Activated CD8-positive, alpha-beta T cell treated with anti-CD3 and anti-CD28 coated beads, Interleukin-2, amount 10 ng/mL, durations not matched to agents 7 days and 5 days (primary cell): ENCODE measurements at regions not wholly inside any gene's neighbourhood (a gene's known extent, or its start where the extent isn't known, plus 50 kb on each side); places are given as distances from the start of the nearest gene placed in this dataset.
"Not testable (repeated sequence)": the region's sequence is repeated elsewhere in the genome, so short reads cannot be mapped to it uniquely, and the experiment has no call there.

Experiments used
- ATAC-seq: fragments of 150-1000 bp; cut with Tn5 transposase; one replicate; pipeline ENCODE4 v1.10.0; 2021; ENCODE audit warnings: moderate library complexity
- CTCF ChIA-PET: fragments of 350-600 bp; sonication (Branson Sonifier 250); formaldehyde crosslinking; loops from one replicate; lab custom pipeline; 2021; ENCODE audit warnings: antibody characterized with exemption; lab: Charles Lee
- POLR2A ChIA-PET: fragments of 350-600 bp; sonication (Branson Sonifier 250); formaldehyde crosslinking; loops from one replicate; lab custom pipeline; 2021; ENCODE audit warnings: antibody characterized with exemption; lab: Charles Lee
- DNase-seq: peaks from one replicate; pipeline ENCODE4 v3.0.0-alpha.2; 2020
- H3K27ac Mint-ChIP-seq: one replicate; pipeline ENCODE4 v1.8.0; 2021; ENCODE audit warnings: mild to moderate bottlenecking, mixed read lengths
- H3K27me3 Mint-ChIP-seq: one replicate; pipeline ENCODE4 v1.8.0; 2021; ENCODE audit warnings: low read depth, mixed read lengths
- H3K36me3 Mint-ChIP-seq: one replicate; pipeline ENCODE4 v1.8.0; 2021; ENCODE audit warnings: low read depth, mixed read lengths
- H3K4me1 Mint-ChIP-seq: one replicate; pipeline ENCODE4 v1.8.0; 2021; ENCODE audit warnings: low read depth, mixed read lengths
- H3K4me3 Mint-ChIP-seq: one replicate; pipeline ENCODE4 v1.8.0; 2021; ENCODE audit warnings: mild to moderate bottlenecking, mixed read lengths
- H3K9me3 Mint-ChIP-seq: one replicate; pipeline ENCODE4 v1.8.0; 2022; ENCODE audit warnings: mixed read lengths; ENCODE audit not compliant: insufficient read depth

DNA sequence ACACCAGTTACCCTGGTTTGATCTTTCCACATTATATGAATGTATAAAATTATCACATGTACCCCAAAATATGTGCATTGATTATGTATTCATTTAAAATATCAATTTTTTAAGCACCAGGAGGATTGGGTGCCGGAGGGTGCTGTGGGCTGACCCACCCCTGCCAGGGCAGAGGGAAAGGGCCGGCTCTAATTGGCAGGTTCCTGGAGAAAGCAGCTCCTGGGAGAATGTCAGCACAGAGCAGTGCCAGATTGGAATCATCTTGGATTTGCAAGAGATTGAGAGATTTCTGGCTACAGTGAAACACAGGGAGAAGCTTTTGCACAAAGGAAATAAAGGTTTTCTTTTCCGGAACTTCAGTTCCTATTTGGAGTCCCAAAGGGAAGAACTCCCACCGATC is 264.4 kb upstream of the TCERG1L start:
- no peaks in the 10 kb centered on the region for H3K4me1 Mint-ChIP-seq
- CTCF ChIA-PET = no interaction called here
- no peak for DNase-seq
- no peak for ATAC-seq
- H3K4me3 Mint-ChIP-seq = no peak overlapping the region
- H3K36me3 Mint-ChIP-seq = no peaks in the 10 kb centered on the region
- no peaks in the 10 kb centered on the region for H3K9me3 Mint-ChIP-seq
- no peak overlapping the region for H3K27ac Mint-ChIP-seq
- POLR2A ChIA-PET = no interaction called here
- no peaks in the 10 kb centered on the region for H3K27me3 Mint-ChIP-seq

DNA sequence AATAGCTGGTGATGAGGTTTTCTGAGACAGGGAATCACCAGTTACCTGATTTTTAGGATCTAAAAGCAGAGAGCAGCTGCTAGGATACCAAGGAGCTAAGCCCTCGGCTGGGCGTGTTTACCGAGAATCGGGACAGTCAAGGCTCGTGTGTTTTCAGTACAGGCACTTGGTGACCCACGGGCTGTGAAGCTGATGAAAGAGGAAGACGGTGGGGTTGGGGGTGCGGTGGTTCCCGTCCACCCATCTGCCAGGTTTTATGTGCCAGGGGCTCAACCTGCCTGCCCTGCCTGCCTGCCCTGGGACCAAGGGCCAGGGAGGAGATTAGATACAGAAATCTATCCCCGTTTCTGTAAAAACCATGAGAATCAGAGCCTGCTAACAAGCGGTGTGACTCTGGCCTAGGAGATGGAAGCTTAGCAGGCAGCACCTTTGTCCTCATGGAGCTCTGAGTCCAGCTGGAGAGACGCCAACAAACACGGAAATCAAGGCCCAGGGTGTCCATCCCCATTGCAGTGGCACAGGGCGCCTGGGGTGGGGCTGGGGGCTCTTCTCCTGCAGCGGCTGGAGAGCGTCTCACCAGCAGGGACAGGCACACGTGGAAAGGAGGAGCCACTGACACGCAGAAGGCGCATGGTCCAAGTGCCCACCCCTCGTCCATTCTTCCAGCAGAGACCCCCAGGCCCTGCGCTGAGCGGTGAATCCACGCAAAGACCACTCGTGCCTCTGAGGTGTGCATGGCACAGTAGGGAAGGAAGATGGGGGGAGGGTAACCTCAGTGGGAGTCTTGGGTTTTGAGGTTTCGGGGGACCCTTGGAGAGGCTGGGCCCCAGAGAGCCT is 265.0 kb upstream of the TCERG1L start:
- CTCF ChIA-PET = no interaction called here
- no peaks in the 10 kb centered on the region for H3K27me3 Mint-ChIP-seq
- DNase-seq (no peak), ATAC-seq (no peak)
- H3K4me3 Mint-ChIP-seq = no peak overlapping the region
- no peaks in the 10 kb centered on the region for H3K4me1 Mint-ChIP-seq
- H3K36me3 Mint-ChIP-seq = no peaks in the 10 kb centered on the region
- H3K27ac Mint-ChIP-seq = no peak overlapping the region
- no peaks in the 10 kb centered on the region for H3K9me3 Mint-ChIP-seq
- POLR2A ChIA-PET = no interaction called here

DNA sequence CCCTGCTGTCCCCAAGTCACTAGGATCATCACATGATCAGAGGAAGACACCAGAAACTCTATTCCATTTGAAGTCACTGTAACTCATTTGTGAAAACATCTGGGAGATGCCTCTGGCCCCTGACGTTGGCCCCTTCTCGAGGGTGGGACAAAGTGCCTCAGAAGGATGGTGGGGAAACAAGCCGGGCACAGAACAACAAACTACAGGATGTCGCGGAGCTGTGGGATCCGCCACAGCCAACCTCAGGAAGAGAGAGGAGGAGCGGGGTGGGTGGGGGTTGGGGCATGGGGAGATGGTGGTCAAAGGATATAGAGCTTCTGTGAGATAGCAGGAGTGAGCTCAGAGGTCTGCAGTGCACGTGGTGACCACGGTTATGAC is 265.6 kb upstream of the TCERG1L start:
- POLR2A ChIA-PET = no interaction called here
- no peak for ATAC-seq
- Mint-ChIP-seq H3K27ac (no peak overlapping the region), H3K27me3 (no peaks in the 10 kb centered on the region), H3K36me3 (no peaks in the 10 kb centered on the region), H3K4me1 (no peaks in the 10 kb centered on the region), H3K4me3 (no peak overlapping the region), H3K9me3 (no peaks in the 10 kb centered on the region)
- CTCF ChIA-PET = no interaction called here
- peak; percentile 1 for DNase-seq

DNA sequence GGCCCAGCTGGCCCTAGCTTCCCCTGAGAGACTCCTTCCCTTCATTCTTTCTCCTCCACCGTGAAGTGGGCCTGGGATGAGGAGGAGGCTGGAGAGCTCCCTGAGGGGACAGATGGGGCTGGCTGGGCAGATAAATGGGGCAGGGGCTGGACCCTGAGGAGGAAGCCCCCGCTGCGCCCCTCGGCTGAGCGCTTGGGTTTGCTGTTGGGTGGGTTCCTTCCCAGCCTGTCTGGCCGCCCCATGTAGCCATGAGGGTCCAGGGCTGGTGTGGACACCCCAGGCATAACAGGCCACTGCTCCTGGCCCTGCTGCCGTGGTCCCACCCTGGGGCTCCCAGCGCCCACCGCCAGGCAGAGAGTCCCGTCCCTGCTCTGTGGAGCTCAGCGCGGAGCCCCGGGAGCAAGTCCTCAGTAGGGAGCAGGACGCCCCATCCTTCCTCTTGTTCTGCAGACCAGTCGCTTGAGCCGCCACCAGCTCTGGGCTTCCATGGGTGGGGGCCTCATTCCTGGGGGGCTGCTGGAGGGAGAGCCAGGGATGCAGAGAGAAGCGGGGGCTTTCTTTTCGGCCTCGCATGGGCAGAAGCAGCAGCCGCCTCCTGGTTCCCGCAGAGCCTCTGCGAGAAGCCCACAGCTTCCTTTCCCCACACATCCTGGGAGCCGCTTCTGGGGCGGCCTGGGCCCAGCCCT is 266.4 kb upstream of the TCERG1L start:
- no peak overlapping the region for H3K27ac Mint-ChIP-seq
- H3K4me1 Mint-ChIP-seq = no peaks in the 10 kb centered on the region
- CTCF ChIA-PET = no interaction called here
- H3K36me3 Mint-ChIP-seq = no peaks in the 10 kb centered on the region
- no peaks in the 10 kb centered on the region for H3K27me3 Mint-ChIP-seq
- no peak overlapping the region for H3K4me3 Mint-ChIP-seq
- H3K9me3 Mint-ChIP-seq = no peaks in the 10 kb centered on the region
- POLR2A ChIA-PET = no interaction called here
- ATAC-seq = no peak
- DNase-seq = no peak

DNA sequence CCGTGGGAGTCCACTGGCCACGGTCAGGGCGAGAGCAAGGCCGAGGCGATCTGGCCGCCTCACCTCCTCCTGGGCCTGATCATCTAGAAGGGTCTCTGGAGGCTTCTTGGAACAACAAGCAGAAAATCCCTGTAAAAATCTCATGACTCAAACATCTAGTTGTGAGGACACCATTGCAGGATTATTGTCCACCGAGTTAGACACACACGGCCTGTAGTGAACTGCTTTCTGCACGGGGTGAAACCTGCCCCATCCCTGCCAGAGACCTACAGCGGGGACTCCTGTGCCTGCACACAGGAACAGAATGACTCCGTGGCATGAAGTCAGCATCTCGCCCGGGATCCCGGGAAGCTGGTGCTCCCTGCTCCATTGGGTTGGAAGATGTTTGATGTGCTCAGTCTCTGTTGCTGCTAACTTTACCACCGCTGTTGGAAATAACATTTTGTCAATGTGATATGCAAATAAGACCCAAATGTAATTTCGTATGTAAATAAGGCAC is 267.0 kb upstream of the TCERG1L start:
- Mint-ChIP-seq H3K4me1 (no peaks in the 10 kb centered on the region), H3K27ac (no peak overlapping the region), H3K4me3 (no peak overlapping the region), H3K36me3 (no peaks in the 10 kb centered on the region), H3K27me3 (no peaks in the 10 kb centered on the region), H3K9me3 (no peaks in the 10 kb centered on the region)
- ATAC-seq (no peak), DNase-seq (no peak)
- CTCF ChIA-PET = no interaction called here
- POLR2A ChIA-PET = no interaction called here

DNA sequence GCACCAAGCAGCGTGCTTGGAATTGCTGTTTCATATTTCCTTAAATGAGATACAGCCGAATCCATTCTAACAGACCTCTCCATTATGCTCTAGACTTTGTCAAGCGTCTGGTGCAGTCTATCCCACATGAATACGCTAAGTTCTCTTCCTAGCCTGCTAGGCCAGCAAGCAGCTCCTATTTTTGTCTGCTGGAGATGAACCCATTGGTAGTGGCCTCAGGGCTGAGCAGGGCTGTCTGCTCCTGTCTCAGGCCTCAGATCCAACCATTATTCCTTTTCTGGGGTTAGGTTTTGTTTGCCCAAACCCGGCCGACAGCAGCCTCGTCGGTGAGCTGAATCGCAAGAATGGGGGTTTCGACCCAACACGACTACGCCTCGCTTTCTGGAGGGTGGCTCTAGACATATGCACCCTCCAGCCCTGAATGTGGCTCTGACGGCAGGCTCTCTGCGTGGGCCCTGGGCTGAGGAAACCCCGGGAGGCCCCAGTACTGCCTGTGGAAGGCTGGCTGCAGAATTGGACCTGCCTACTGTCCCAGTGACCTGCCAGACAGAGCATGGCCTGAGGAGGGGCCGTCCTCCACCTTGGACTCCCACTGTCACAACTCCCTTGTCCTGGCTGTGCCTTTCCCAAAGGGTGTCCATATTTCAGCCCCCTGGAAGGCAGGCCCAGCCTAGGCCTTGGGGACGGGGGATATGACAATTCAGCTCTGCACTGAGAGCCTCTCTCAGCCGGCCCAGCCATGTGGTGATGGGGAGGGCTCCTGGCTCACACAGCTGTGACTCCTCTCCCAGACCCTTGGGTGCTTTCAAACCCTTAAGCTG is 267.9 kb upstream of the TCERG1L start:
- no peak for DNase-seq
- Mint-ChIP-seq H3K9me3 (no peaks in the 10 kb centered on the region), H3K27me3 (no peaks in the 10 kb centered on the region), H3K27ac (no peak overlapping the region), H3K4me1 (no peaks in the 10 kb centered on the region), H3K4me3 (no peak overlapping the region), H3K36me3 (no peaks in the 10 kb centered on the region)
- CTCF ChIA-PET = no interaction called here
- POLR2A ChIA-PET = no interaction called here
- ATAC-seq = no peak

DNA sequence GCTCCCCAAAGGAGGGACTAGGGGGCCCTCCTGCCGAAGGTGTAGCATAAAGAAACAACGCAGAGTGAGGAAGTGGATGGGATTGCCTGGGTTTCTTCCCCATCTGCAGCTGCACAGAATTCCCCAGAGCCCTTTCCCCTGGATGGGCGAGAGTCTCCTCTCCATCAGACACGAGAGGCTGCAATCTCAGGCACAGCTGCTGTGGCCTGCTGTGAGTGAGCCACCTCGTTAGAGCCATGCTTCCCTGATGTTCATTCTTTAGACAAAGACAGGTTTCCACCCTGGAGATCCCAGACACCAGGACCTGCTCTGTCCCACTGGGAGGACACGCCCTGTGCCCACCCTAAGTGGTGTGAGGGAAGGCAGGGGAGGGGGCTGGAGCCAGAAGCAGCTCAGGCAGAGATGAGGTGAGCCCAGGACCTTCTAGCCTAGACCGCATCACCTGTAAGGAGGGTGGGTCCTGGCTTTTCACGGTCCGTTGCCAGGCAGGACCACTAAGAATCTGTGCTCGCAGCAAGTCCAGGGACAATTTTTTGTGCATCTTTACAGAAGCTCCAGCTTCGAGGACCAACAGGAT is 268.6 kb upstream of the TCERG1L start:
- Mint-ChIP-seq H3K27me3 (no peaks in the 10 kb centered on the region), H3K4me1 (no peaks in the 10 kb centered on the region), H3K36me3 (no peaks in the 10 kb centered on the region), H3K4me3 (no peak overlapping the region), H3K9me3 (no peaks in the 10 kb centered on the region), H3K27ac (no peak overlapping the region)
- no peak for ATAC-seq
- CTCF ChIA-PET = no interaction called here
- DNase-seq = no peak
- POLR2A ChIA-PET = no interaction called here

DNA sequence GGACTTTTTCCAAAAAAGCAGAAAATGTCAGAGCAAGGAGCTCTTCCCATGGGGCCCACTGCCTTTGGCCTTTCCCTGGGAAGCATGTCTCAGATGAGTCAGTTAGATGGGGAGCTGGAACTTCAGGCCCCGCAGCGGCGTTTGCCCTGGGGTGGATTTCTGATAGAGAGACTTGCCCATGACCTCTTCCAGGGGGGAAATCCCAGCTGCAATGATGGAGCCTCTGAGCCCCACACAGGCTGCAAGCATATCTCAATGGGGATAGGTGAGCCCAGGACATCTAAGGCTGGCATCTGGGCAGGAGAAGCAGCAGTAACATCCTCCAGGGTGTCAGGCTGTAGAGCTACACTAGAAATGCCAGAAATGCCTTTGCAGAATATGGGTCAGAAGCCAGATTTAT is 269.2 kb upstream of the TCERG1L start:
- POLR2A ChIA-PET = no interaction called here
- DNase-seq (no peak), ATAC-seq (no peak)
- Mint-ChIP-seq H3K36me3 (no peaks in the 10 kb centered on the region), H3K27me3 (no peaks in the 10 kb centered on the region), H3K4me1 (no peaks in the 10 kb centered on the region), H3K4me3 (no peak overlapping the region), H3K9me3 (no peaks in the 10 kb centered on the region), H3K27ac (no peak overlapping the region)
- CTCF ChIA-PET = no interaction called here

DNA sequence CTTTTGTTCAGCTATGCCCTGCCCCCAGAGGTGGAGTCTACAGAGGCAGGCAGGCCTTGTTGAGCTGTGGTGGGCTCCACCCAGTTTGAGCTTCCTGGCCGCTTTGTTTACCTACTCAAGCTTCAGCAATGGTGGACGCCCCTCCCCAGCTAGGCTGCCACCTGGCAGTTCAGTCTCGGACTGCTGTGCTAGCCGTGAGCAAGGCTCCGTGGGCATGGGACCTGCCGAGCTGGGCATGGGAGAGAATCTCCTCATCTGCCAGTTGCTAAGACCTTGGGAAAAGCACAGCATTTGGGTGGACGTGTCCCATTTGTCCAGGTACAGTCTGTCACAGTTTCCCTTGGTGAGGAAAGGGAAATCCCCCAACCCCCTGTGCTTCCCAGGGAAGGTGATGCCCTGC is 270.0 kb upstream of the TCERG1L start:
- H3K36me3 Mint-ChIP-seq, H3K4me3 Mint-ChIP-seq, DNase-seq, H3K27ac Mint-ChIP-seq, H3K4me1 Mint-ChIP-seq, H3K9me3 Mint-ChIP-seq, ATAC-seq, CTCF ChIA-PET, H3K27me3 Mint-ChIP-seq, POLR2A ChIA-PET: not testable (repeated sequence)

DNA sequence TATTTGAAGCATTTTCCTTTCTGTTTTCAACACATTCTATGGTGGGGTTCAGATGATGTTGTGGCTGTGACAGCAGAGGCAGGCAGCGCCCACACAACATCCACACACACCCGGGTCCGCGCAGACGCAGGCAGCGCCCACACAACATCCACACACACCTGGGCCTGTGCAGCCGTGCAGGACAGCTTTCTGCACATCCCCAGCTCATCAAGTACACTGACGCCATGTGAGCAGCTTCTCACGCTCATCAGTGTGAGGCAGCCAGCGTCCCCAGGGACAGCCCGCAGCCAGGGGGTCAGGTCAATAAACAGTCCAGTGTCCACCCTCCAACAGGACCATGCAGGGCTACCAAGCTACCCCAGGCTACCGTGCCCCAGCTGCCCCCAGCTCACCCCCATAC is 272.8 kb upstream of the TCERG1L start:
- Mint-ChIP-seq H3K27ac (no peak overlapping the region), H3K4me3 (no peak overlapping the region), H3K27me3 (no peaks in the 10 kb centered on the region), H3K9me3 (no peaks in the 10 kb centered on the region), H3K4me1 (no peaks in the 10 kb centered on the region), H3K36me3 (no peaks in the 10 kb centered on the region)
- no peak for DNase-seq
- ATAC-seq = no peak
- ChIA-PET CTCF (no interaction called here), POLR2A (no interaction called here)

DNA sequence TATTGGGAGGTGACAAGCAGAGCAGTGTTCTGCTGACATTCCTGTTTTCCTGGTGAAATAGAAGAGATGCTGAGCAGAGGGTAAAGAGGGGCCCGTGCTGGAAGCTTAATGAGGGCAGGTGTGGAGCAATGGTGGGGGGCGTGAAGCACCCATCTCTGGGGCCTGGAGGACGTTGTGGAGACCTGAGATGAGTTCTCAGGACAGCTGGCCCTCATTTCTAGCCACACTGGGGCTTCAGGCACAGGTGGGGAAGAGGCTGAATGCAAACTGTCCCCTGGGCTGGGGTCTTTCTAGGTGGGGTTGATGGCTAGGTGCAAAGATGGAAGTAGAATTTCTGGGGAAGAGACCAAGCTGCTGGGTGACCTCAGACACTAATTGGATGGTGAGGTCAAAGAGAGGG is 274.2 kb upstream of the TCERG1L start:
- Mint-ChIP-seq H3K4me3 (no peak overlapping the region), H3K27me3 (no peaks in the 10 kb centered on the region), H3K36me3 (no peaks in the 10 kb centered on the region), H3K27ac (no peak overlapping the region), H3K9me3 (no peaks in the 10 kb centered on the region), H3K4me1 (no peaks in the 10 kb centered on the region)
- no peak for ATAC-seq
- CTCF ChIA-PET = no interaction called here
- no peak for DNase-seq
- POLR2A ChIA-PET = no interaction called here

DNA sequence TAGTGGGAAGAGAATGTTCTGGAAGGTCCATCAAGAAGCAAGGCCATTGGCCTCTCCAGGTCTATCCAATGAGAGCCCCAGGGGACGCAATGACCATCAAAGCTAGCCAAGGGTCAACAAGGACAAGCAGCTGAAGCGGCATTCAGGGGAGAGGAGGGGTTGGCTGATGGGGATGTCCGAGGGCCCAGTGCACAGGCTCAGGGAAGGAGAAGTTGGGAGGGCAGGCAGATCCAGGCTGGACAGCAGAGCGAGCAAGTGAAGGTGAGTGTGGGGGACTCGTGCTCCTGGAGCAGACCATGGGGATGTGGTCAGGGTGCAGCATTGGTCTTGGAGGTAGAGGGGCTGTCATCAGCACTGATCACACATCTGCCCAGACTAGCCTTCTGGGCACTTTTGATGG is 275.4 kb upstream of the TCERG1L start:
- POLR2A ChIA-PET = interaction anchor here (0.6 kb wide), 1 partner anchor 1847 kb away, joined by 3 read pairs; no protein-coding TSS in a partner anchor
- H3K4me3 Mint-ChIP-seq = no peak overlapping the region
- DNase-seq (no peak), ATAC-seq (no peak)
- no peak overlapping the region for H3K27ac Mint-ChIP-seq
- no peaks in the 10 kb centered on the region for H3K9me3 Mint-ChIP-seq
- no peaks in the 10 kb centered on the region for H3K4me1 Mint-ChIP-seq
- H3K36me3 Mint-ChIP-seq = no peaks in the 10 kb centered on the region
- no peaks in the 10 kb centered on the region for H3K27me3 Mint-ChIP-seq
- CTCF ChIA-PET = no interaction called here
